ENCODE measurements at regions not wholly inside any gene's neighbourhood (a gene's known extent, or its start where the extent isn't known, plus 50 kb on each side); places are given as distances from the start of the nearest gene placed in this dataset.
"Not testable (repeated sequence)": the region's sequence is repeated elsewhere in the genome, so short reads cannot be mapped to it uniquely, and the experiment has no call there.

DNA sequence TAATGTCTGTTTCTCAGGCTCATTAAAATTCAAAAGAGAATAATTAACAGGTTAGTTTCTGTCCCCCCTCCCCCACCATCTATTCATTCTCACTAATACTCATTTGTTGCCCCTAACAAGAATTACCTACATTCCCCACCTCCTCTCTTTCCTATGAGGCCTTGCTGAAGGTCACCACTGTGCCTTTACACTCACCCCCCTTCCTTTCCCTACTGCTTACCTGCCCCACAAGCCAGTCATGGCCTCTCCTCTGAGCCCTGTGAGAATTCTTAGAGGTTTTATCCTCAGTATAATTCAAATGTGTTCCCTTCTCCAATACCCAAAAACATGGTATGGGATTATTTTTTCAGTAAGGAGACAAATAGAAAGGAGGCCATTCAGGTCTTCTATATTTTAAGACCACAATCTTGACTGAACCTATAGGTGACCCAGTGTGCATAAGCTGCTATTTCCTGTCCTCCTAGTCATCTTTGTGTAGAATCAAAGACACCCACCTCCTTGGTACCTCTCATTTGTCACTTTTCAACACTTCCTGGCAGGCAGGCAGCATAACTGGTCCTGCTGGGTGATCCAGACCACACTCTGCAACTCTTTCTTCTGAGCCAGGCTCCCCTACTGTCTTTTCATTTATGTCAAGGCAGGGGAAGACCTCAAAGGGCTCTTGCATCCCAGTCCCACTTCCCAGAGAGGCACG lies 55.8 kb upstream of the PLGLB2 start:
- TF ChIP-seq, protein P1, sequence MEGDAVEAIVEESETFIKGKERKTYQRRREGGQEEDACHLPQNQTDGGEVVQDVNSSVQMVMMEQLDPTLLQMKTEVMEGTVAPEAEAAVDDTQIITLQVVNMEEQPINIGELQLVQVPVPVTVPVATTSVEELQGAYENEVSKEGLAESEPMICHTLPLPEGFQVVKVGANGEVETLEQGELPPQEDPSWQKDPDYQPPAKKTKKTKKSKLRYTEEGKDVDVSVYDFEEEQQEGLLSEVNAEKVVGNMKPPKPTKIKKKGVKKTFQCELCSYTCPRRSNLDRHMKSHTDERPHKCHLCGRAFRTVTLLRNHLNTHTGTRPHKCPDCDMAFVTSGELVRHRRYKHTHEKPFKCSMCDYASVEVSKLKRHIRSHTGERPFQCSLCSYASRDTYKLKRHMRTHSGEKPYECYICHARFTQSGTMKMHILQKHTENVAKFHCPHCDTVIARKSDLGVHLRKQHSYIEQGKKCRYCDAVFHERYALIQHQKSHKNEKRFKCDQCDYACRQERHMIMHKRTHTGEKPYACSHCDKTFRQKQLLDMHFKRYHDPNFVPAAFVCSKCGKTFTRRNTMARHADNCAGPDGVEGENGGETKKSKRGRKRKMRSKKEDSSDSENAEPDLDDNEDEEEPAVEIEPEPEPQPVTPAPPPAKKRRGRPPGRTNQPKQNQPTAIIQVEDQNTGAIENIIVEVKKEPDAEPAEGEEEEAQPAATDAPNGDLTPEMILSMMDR (optimal IDR thresholded peaks at IDR 0.05 in 1 of 3, IDR thresholded peaks at IDR 0.05 in 1 of 3, conservative IDR thresholded peaks at IDR 0.05 in 1 of 3; ENCODE audit: extremely low read depth in 1 of 3, insufficient read depth in 2 of 3, low read length in 3 of 3), result not testable (repeated sequence)
- TF ChIP-seq EZH2 (IDR thresholded peaks at IDR 0.05; ENCODE audit: low read length), result not testable (repeated sequence)
